Trophoblast cell (in vitro differentiated cells and primary cell): ENCODE measurements at regions not wholly inside any gene's neighbourhood (a gene's known extent, or its start where the extent isn't known, plus 50 kb on each side); places are given as distances from the start of the nearest gene placed in this dataset.

ENCODE experiments used
- DNase-seq, 2 donors: peaks; one replicate each; pipeline ENCODE4 v3.0.0-alpha.2; 2016
- H2AFZ ChIP-seq: 2 replicates; pipeline ENCODE4 v1.6.1; 2013; ENCODE audit warnings: low read length, moderate library complexity, mild to moderate bottlenecking; ENCODE audit not compliant: insufficient read depth, poor library complexity
- H2AK5ac ChIP-seq: 2 replicates; pipeline ENCODE4 v1.6.1; 2013; ENCODE audit warnings: mild to moderate bottlenecking, low read length
- H2BK120ac ChIP-seq: 2 replicates; pipeline ENCODE4 v1.6.1; 2013; ENCODE audit warnings: low read length, mild to moderate bottlenecking, moderate library complexity; ENCODE audit not compliant: insufficient read depth, poor library complexity
- H2BK12ac ChIP-seq: 2 replicates; pipeline ENCODE4 v1.6.1; 2013; ENCODE audit warnings: mild to moderate bottlenecking, low read length, moderate library complexity
- H2BK5ac ChIP-seq: 2 replicates; pipeline ENCODE4 v1.6.1; 2013; ENCODE audit warnings: low read length, low read depth, moderate library complexity, mild to moderate bottlenecking; ENCODE audit not compliant: poor library complexity
- H3K14ac ChIP-seq: 2 replicates; pipeline ENCODE4 v1.6.1; 2013; ENCODE audit warnings: mild to moderate bottlenecking, low read length
- H3K18ac ChIP-seq: 2 replicates; pipeline ENCODE4 v1.6.1; 2013; ENCODE audit warnings: mild to moderate bottlenecking, low read length
- H3K23ac ChIP-seq: 2 replicates; pipeline ENCODE4 v1.6.1; 2013; ENCODE audit warnings: low read length
- H3K27ac ChIP-seq: 2 replicates; pipeline ENCODE4 v1.5.1; 2013; ENCODE audit warnings: low read depth, mild to moderate bottlenecking, inconsistent platforms, low read length, moderate library complexity
- H3K27me3 ChIP-seq: 2 replicates; pipeline ENCODE4 v1.6.1; 2013; ENCODE audit warnings: inconsistent platforms, mild to moderate bottlenecking, low read length, moderate library complexity; ENCODE audit not compliant: insufficient read depth
- H3K36me3 ChIP-seq, 2 experiments: 1 replicate in 1 of 2; 2 replicates in 1 of 2; pipeline ENCODE4 v1.6.1; 2013; ENCODE audit warnings: low read length in 2 of 2, mild to moderate bottlenecking in 2 of 2, moderate library complexity in 1 of 2; ENCODE audit not compliant: insufficient read depth in 2 of 2, control insufficient read depth in 1 of 2
- H3K4ac ChIP-seq: 2 replicates; pipeline ENCODE4 v1.6.1; 2013; ENCODE audit warnings: low read depth, mild to moderate bottlenecking, low read length, moderate library complexity
- H3K4me1 ChIP-seq, 2 experiments: 1 replicate in 1 of 2; 2 replicates in 1 of 2; pipeline ENCODE4 v1.6.1; 2013; ENCODE audit warnings: low read length in 2 of 2, mild to moderate bottlenecking in 2 of 2, moderate library complexity in 1 of 2; ENCODE audit not compliant: insufficient read depth in 2 of 2, control insufficient read depth in 1 of 2
- H3K4me2 ChIP-seq: 2 replicates; pipeline ENCODE4 v1.6.1; 2013; ENCODE audit warnings: inconsistent platforms, mild to moderate bottlenecking, low read length, moderate library complexity
- H3K4me3 ChIP-seq: 2 replicates; pipeline ENCODE4 v1.5.1; 2013; ENCODE audit warnings: mild to moderate bottlenecking, low read depth, low read length, inconsistent platforms
- H3K79me1 ChIP-seq: one replicate; pipeline ENCODE4 v1.6.1; 2013; ENCODE audit warnings: low read length
- H3K79me2 ChIP-seq: 2 replicates; pipeline ENCODE4 v1.6.1; 2013; ENCODE audit warnings: low read length, mild to moderate bottlenecking; ENCODE audit not compliant: control insufficient read depth, insufficient read depth, poor library complexity
- H3K9ac ChIP-seq: 2 replicates; pipeline ENCODE4 v1.6.1; 2013; ENCODE audit warnings: mild to moderate bottlenecking, low read length
- H3K9me3 ChIP-seq: 2 replicates; pipeline ENCODE4 v1.6.1; 2013; ENCODE audit warnings: low read depth, mild to moderate bottlenecking, control low read depth, inconsistent platforms, low read length; ENCODE audit not compliant: insufficient read depth
- H4K12ac ChIP-seq: 2 replicates; pipeline ENCODE4 v1.6.1; 2013; ENCODE audit warnings: low read depth, mild to moderate bottlenecking, low read length, moderate library complexity
- H4K8ac ChIP-seq: 2 replicates; pipeline ENCODE4 v1.6.1; 2013; ENCODE audit warnings: low read depth, mild to moderate bottlenecking, low read length, moderate library complexity
- H4K91ac ChIP-seq: one replicate; pipeline ENCODE4 v1.6.1; 2013; ENCODE audit warnings: low read depth, mild to moderate bottlenecking, low read length, moderate library complexity
- WGBS: extraction: QIAGEN DNeasy Blood & Tissue Kit; methylation state at CpG from one replicate; pipeline ENCODE4 v1.1.7; 2013; ENCODE audit warnings: missing lambda C conversion rate; ENCODE audit not compliant: insufficient read length, insufficient coverage; ENCODE audit errors: extremely low coverage; 5-methylcytosine and 5-hydroxymethylcytosine counted together

DNA sequence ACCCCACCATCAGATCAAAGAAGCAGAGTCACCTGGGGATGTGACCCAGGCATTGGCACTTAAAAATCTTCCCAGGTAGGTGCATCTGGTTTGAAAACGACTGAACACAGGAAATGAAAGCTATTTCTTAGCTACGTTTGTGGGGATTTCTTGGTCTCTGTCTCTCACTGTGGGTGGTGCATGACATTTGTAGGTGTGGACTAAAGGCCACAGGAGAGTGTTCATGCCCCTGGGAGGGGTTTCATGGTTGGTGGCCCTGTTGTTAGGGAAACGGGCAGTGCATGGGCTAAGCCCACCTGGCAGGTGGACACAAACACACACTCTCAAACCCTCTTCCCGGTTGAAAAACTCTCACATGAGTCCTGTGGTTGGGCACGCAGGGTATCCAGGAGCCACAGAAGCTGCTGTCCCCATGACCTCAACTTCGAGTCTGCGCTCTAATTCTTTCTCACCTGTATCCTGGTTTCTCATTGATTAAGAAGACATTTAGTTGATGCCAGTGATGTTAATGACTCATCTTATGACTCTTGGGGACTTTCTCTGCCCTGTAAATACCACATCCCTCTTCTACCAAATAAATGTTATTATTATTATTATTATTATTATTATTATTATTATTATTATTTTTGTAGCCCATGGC, 119.4 kb downstream of the MRPS6 start:
- H3K36me3 ChIP-seq, result peaks cover 0 to 4% of the 10 kb centered on the region in 2 experiments
- no peak overlapping the region for H3K23ac ChIP-seq
- H2BK12ac ChIP-seq, result no peak overlapping the region
- H3K14ac ChIP-seq, result no peak overlapping the region
- H3K9me3 ChIP-seq, result peaks cover 3% of the 10 kb centered on the region
- no peak for DNase-seq
- H4K91ac ChIP-seq, result no peak overlapping the region
- H4K12ac ChIP-seq, result no peak overlapping the region
- H4K8ac ChIP-seq, result no peak overlapping the region
- H3K79me1 ChIP-seq, result no peaks in the 10 kb centered on the region
- no peak overlapping the region for H2BK120ac ChIP-seq
- H3K4me3 ChIP-seq, result no peak overlapping the region
- no peak overlapping the region for H2AFZ ChIP-seq
- H2BK5ac ChIP-seq, result no peak overlapping the region
- H3K27me3 ChIP-seq, result no peaks in the 10 kb centered on the region
- H3K4ac ChIP-seq, result no peak overlapping the region
- no peak overlapping the region for H3K27ac ChIP-seq
- WGBS, result no CpG with 5 or more reads among the region's 7 CpGs
- no peak overlapping the region for H3K18ac ChIP-seq
- no peak overlapping the region for H3K4me2 ChIP-seq
- no peak overlapping the region for H2AK5ac ChIP-seq
- H3K79me2 ChIP-seq, result no peaks in the 10 kb centered on the region
- H3K9ac ChIP-seq, result no peak overlapping the region
- H3K4me1 ChIP-seq, result peaks cover 0 to 2% of the 10 kb centered on the region in 2 experiments

DNA sequence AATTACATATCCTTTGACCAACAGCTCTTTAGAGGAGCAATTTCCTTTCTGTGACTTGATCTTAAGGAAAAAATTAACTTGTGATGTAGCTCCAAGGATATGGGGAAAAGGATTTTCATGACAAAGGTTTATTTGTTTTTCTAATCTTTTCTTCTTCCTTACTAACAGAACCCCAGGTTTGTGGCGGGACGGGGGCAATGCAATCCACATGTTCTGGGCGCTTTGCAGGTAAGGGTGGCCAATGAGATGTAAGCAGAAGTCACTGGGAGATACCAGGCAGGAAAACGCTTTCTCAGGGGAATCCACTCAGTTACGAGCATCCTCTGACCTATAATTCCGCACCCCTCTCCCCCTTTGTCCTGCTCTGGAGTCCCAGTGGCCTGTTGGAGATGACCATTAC, 122.0 kb downstream of the MRPS6 start:
- H3K4me2 ChIP-seq, result no peak overlapping the region
- no peak overlapping the region for H2BK120ac ChIP-seq
- peaks cover 3% of the 10 kb centered on the region for H3K9me3 ChIP-seq
- H3K79me1 ChIP-seq, result peaks cover 2% of the 10 kb centered on the region
- WGBS, result no CpG with 5 or more reads among the region's 6 CpGs
- H3K18ac ChIP-seq, result no peak overlapping the region
- H4K12ac ChIP-seq, result no peak overlapping the region
- no peak overlapping the region for H3K4me3 ChIP-seq
- peaks cover 6 to 10% of the 10 kb centered on the region in 2 experiments for H3K4me1 ChIP-seq
- H3K14ac ChIP-seq, result no peak overlapping the region
- H3K36me3 ChIP-seq, result peaks cover 0 to 4% of the 10 kb centered on the region in 2 experiments
- H3K23ac ChIP-seq, result no peak overlapping the region
- H3K9ac ChIP-seq, result no peak overlapping the region
- no peak overlapping the region for H2AFZ ChIP-seq
- H4K8ac ChIP-seq, result no peak overlapping the region
- H3K79me2 ChIP-seq, result no peaks in the 10 kb centered on the region
- no peaks in the 10 kb centered on the region for H3K27me3 ChIP-seq
- no peak overlapping the region for H2BK5ac ChIP-seq
- no peak overlapping the region for H3K4ac ChIP-seq
- H2AK5ac ChIP-seq, result no peak overlapping the region
- H2BK12ac ChIP-seq, result no peak overlapping the region
- H3K27ac ChIP-seq, result no peak overlapping the region
- DNase-seq, result no peak
- no peak overlapping the region for H4K91ac ChIP-seq

DNA sequence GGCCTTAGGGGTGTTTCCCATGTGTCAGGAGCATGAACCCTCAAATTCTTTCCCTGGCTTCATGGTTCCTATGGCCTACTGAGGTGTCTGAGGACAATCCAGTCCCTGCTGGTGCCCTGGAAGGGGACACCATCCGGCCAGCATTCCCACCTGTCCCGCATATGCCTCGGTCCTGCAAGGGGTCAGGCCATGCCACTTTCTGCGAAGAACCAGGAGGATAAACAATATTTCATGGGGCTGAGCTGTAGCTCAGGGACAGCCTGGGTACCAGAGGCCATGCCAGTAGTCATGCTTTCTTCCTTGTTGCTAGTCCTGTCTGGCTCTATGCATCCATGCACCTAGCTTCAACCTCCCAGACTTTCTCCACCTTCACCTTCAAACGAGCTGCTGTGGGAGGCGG, 123.6 kb downstream of the MRPS6 start:
- H3K4me3 ChIP-seq, result peak overlapping the region; percentile 31
- no peak overlapping the region for H3K27ac ChIP-seq
- no peaks in the 10 kb centered on the region for H3K27me3 ChIP-seq
- H3K36me3 ChIP-seq, result peaks cover 0 to 4% of the 10 kb centered on the region in 2 experiments
- no peak overlapping the region for H3K9ac ChIP-seq
- H2AFZ ChIP-seq, result no peak overlapping the region
- peaks cover 11 to 13% of the 10 kb centered on the region in 2 experiments for H3K4me1 ChIP-seq
- H3K79me1 ChIP-seq, result peaks cover 11% of the 10 kb centered on the region
- no peak overlapping the region for H2BK5ac ChIP-seq
- no peak overlapping the region for H4K8ac ChIP-seq
- no CpG with 5 or more reads among the region's 6 CpGs for WGBS
- H2BK120ac ChIP-seq, result no peak overlapping the region
- H4K12ac ChIP-seq, result no peak overlapping the region
- no peak overlapping the region for H4K91ac ChIP-seq
- H3K23ac ChIP-seq, result no peak overlapping the region
- H2BK12ac ChIP-seq, result no peak overlapping the region
- no peak overlapping the region for H3K4me2 ChIP-seq
- no peaks in the 10 kb centered on the region for H3K79me2 ChIP-seq
- no peak overlapping the region for H3K14ac ChIP-seq
- H3K4ac ChIP-seq, result no peak overlapping the region
- H2AK5ac ChIP-seq, result no peak overlapping the region
- DNase-seq, result no peak
- peaks cover 3% of the 10 kb centered on the region for H3K9me3 ChIP-seq
- no peak overlapping the region for H3K18ac ChIP-seq

DNA sequence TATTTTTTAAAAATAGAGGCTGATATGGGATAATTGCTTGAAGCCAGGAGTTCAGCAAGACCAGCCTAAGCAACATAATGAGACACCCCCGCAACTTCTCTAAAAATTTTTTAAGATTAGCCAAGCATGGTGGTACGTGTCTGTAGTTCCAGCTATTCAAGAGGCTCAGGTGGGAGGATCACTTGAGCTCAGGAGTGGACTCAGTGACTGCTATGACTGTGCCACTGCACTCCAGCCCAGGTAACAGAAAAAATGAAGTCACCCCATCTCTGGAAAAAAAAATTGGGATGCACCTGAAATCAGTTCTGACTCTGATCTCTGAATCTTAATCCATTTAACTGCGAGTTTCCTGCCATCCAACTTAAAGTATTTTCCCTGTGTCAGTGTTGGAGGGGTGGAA, 124.2 kb downstream of the MRPS6 start:
- H3K27ac ChIP-seq, result no peak overlapping the region
- no peak overlapping the region for H3K4me3 ChIP-seq
- H3K23ac ChIP-seq, result no peak overlapping the region
- H3K9ac ChIP-seq, result no peak overlapping the region
- peaks cover 5% of the 10 kb centered on the region for H3K79me2 ChIP-seq
- H3K36me3 ChIP-seq, result peaks cover 0 to 4% of the 10 kb centered on the region in 2 experiments
- no peak overlapping the region for H4K91ac ChIP-seq
- peaks cover 17 to 18% of the 10 kb centered on the region in 2 experiments for H3K4me1 ChIP-seq
- H3K27me3 ChIP-seq, result no peaks in the 10 kb centered on the region
- peaks cover 17% of the 10 kb centered on the region for H3K79me1 ChIP-seq
- no peak overlapping the region for H2BK120ac ChIP-seq
- H2AFZ ChIP-seq, result no peak overlapping the region
- no CpG with 5 or more reads among the region's 3 CpGs for WGBS
- H3K4ac ChIP-seq, result no peak overlapping the region
- H3K14ac ChIP-seq, result no peak overlapping the region
- H3K18ac ChIP-seq, result no peak overlapping the region
- no peak overlapping the region for H3K4me2 ChIP-seq
- no peak overlapping the region for H2BK5ac ChIP-seq
- H3K9me3 ChIP-seq, result peaks cover 3% of the 10 kb centered on the region
- no peak overlapping the region for H4K8ac ChIP-seq
- DNase-seq, result no peak
- no peak overlapping the region for H4K12ac ChIP-seq
- no peak overlapping the region for H2AK5ac ChIP-seq
- H2BK12ac ChIP-seq, result no peak overlapping the region
